Bone marrow (tissue), 2 donors: ENCODE measurements at regions not wholly inside any gene's neighbourhood (a gene's known extent, or its start where the extent isn't known, plus 50 kb on each side); places are given as distances from the start of the nearest gene placed in this dataset.
A peak's percentile ranks its signal among the peaks of the same experiment; 100 is the strongest.
"Not testable (repeated sequence)": the region's sequence is repeated elsewhere in the genome, so short reads cannot be mapped to it uniquely, and the experiment has no call there.

Source experiments
- DNase-seq, 2 donors: peaks; one replicate each; lab custom pipeline; 2025; lab: John Stamatoyannopoulos, UW

DNA sequence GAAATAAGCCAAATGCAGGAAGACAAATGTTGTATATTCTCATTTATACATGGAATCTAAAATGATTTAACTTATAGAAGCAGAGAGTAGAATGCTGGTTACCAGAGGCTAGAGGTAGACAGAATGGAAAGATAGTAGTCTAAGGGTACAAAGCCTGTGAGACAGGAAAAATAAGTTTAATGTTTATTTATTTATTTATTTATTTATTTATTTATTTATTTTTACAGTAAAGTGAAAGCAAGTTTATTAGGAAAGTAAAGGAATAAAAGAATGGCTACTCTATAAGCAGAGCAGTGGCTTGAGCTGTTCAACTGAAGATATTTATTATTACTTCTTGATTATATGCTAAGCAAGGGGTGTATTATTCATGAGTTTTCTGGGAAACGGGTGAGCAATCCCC lies 203.2 kb downstream of the LAS1L start:
- DNase-seq = no peak

DNA sequence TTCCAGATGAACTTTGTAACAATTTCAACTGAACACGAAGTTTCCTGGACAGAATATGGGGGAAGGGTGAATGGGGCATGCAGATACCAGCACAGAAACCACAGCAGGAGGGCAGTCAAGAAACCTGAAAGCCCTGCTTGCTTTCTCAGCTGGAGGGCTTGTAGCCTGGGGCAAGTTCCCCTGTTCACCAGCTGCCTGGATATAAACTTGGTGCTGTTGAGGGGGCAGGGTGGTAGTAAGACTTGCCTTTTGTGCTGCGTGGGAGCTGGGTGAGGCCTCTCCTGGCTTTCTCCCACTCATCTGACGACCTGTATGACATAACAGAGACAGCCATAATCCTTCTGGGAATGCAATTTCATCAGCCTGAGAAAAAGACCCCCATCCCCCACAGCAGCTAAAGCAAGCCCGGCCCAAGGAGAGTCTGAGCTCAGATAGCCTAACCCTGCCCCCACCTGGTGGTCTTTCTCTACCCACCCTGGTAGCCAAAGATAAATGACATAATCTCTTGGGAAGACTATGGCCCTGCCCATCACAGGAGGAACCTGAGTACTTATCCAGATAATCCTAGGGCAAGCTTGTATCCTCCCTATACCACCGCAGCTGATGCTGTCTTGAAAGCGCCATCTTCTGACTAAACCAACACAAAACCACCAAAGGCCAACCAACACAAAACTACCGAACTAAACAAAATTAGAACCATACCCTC lies 234.3 kb downstream of the LAS1L start:
- no peak for DNase-seq

DNA sequence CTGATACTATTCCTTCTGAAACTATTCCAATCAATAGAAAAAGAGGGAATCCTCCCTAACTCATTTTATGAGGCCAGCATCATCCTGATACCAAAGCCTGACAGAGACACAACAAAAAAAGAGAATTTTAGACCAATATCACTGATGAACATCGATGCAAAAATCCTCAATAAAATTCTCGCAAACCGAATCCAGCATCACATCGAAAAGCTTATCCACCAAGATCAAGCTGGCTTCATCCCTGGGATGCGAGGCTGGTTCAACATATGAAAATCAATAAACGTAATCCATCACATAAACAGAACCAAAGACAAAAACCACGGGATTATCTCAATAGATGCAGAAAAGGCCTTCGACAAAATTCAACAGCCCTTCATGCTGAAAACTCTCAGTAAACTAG lies 251.7 kb downstream of the LAS1L start:
- not testable (repeated sequence) for DNase-seq

- no peak for DNase-seq
These were observed 261.4 kb downstream of the LAS1L start for GRCh38 chrX:65273152-65273551.

DNA sequence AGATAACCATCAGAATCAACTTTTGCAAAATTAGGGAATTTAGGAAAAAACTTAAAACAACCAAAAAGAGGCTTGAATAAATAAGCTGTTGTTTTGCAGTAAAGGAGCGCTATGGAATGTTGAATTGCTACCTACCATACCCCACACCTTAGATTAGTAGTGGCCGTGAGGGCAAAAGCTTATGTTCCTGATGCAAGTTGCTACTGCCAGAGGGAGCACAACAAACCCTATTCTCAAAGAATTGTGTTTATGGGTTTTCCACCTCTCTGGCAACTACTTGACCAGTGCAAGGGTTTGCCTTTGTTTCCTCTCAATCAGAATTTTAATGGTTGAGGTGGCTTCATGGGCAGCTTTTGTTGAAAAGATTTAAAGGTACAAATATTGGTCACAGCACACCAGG lies 268.1 kb downstream of the LAS1L start:
- DNase-seq = no peak

DNA sequence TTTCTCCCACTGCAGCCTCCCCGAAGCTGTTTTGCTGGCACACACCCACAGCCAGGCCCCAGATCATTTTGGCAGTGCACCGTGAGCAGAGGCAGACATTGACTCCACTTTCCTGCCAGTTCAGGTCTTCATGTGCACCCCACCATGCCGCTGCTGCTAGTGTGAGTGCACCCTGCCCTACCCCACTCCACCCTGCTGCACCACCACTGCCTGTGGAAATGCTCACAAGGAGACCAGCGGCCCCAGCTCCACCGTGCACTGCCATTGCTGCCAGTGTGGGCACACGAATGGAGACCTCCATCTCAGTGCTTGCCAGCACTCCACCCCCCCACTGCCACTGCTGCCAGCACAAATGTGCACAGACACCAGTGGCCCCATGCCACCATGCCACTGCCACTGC lies 277.6 kb upstream of the ZC4H2 start:
- DNase-seq = no peak

GRCh38 chrX:65241059-65241721 lies 264.9 kb upstream of the ZC4H2 start:
- DNase-seq = no peak

GRCh38 chrX:65203545-65203944 lies 227.3 kb upstream of the ZC4H2 start:
- DNase-seq = no peak

- no peak for DNase-seq
These were observed 220.6 kb upstream of the ZC4H2 start for GRCh38 chrX:65196758-65197360.

GRCh38 chrX:65195621-65196020 lies 219.4 kb upstream of the ZC4H2 start:
- no peak for DNase-seq

GRCh38 chrX:65194547-65194946 lies 218.3 kb upstream of the ZC4H2 start:
- DNase-seq = no peak

- not testable (repeated sequence) for DNase-seq
These were observed 187.1 kb upstream of the ZC4H2 start for GRCh38 chrX:65163325-65163724.

DNA sequence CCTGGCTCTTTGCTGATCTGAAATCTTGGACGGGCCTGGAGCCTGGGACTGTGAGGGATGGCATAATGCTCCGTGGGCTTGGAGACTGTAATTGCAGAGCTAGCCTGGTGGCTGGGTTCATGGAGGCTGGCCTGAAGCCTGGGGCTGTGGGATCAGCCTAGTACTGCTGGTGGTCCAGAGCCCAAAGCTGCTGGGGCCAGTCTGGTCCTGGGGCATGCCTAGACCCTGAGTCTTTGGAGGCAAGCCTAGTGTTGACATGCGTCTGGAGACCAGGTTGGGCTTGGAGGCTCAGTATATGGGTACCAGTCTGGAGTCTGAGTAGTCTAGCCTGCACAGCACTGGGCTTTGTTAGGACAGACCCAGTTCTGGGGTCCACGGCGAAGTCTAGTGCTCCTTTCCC lies 172.0 kb upstream of the ZC4H2 start:
- DNase-seq = no peak

- DNase-seq = no peak
These were observed 160.2 kb upstream of the ZC4H2 start for GRCh38 chrX:65136424-65136823.

DNA sequence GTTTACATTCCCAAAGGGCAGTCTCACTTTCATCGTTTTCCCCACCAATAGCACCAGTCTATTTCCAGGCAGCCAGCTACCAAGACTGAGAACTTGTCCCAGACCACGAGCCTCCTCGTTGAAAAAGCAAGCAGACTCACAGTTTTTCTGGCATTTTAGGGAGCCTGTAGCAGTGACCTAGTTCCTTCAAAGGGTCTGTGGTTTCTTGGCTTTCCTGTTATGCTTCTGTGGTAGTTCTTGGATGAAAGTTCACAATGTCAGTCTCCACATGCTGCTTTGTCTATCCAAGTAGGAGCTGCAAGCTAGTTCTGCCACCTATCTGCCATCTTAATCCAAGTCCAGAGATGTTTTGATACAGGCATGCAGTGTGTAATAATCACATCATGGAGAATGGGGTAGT lies 151.6 kb upstream of the ZC4H2 start:
- no peak for DNase-seq

GRCh38 chrX:65098851-65099250 lies 122.6 kb upstream of the ZC4H2 start:
- no peak for DNase-seq

GRCh38 chrX:65093658-65094057 lies 117.4 kb upstream of the ZC4H2 start:
- DNase-seq = no peak

- no peak for DNase-seq
These were observed 97.0 kb upstream of the ZC4H2 start for GRCh38 chrX:65073233-65073632.

GRCh38 chrX:65072590-65072989 lies 96.3 kb upstream of the ZC4H2 start:
- no peak for DNase-seq

DNA sequence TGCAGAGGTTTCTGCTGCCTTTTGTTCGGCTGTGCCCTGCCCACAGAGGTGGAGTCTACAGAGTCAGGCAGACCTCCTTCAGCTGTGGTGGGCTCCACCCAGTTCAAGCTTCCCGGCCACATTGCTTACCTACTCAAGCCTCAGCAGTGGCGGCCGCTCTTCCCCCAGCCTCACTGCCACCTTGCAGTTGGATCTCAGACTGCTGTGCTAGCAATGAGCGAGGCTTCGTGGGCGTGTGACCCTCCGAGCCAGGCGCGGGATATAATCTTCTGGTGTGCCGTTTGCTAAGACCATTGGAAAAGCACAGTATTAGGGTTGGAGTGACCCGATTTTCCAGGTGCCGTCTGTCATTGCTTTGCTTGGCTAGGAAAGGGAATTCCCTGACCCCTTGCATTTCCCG lies 82.4 kb upstream of the ZC4H2 start:
- not testable (repeated sequence) for DNase-seq

- no peak for DNase-seq
These were observed 68.8 kb upstream of the ZC4H2 start for GRCh38 chrX:65045001-65045400.

DNA sequence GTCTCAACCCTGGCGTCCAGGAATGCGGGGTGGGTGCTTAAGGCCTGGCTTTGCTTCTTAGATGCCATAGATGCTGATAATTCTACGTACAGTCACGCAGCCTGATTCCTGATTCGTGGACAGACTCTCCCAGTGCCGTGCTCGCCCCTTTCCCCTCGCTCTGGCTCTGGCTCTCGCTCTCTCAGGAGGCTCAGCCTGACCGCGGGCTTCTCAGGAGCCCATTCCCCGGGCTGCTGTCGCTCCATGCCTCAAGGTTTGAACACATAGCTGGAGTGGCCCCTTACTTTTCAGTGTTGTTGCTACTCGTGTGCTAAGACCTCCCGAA lies 59.2 kb upstream of the ZC4H2 start:
- DNase-seq = no peak

GRCh38 chrX:65034668-65035445 lies 58.6 kb upstream of the ZC4H2 start, which contains the start of gene ZC3H12B:
TSS of gene ZC3H12B (plus strand) at chrX:65034826.
- DNase-seq = peak in 1 of 2 donors; percentile 9
